Panc1 (cell line): ENCODE measurements at regions not wholly inside any gene's neighbourhood (a gene's known extent, or its start where the extent isn't known, plus 50 kb on each side); places are given as distances from the start of the nearest gene placed in this dataset.

Experiments used
- SIN3A ChIP-seq: IDR thresholded peaks from 2 replicates; pipeline ENCODE4 v1.6.1; 2012; ENCODE audit warnings: low read depth, mild to moderate bottlenecking, low read length, moderate library complexity, borderline replicate concordance; ENCODE audit not compliant: insufficient read depth
- TCF7L2 ChIP-seq: IDR thresholded peaks from 2 replicates; pipeline ENCODE4 v1.6.1; 2011; ENCODE audit warnings: mild to moderate bottlenecking, low read depth, low read length, inconsistent platforms
- TF ChIP-seq, protein P1 (sequence below): fragments of 450-650 bp; IDR thresholded peaks from 2 replicates; pipeline ENCODE4 v1.5.1; 2017; ENCODE audit warnings: mild to moderate bottlenecking
- TF ChIP-seq, protein P2 (sequence below), 2 experiments: IDR thresholded peaks; 2 replicates each; pipeline ENCODE4 v1.6.1; 2011 to 2012; ENCODE audit warnings: low read depth in 2 of 2, control low read depth in 1 of 2, low read length in 1 of 2, mild to moderate bottlenecking in 1 of 2, moderate library complexity in 1 of 2; ENCODE audit not compliant: insufficient read depth in 1 of 2

DNA sequence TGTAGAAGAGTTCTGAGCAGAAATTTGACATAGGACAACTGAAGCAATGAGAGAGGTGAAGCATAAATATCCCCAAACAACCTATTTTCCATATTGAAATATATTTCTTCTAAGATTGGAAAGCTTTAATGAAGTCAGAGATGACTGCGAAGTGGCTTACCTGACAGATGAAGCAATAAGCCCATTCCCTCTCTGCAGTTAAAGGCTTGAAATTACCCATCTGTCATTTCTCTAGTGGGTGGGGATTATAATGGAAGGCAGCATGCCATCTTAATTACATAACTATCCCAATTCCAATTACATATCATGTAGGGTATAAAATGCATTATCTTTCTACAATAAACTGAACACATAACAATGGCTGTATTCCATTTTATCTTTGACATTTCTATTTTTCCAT, 1070.5 kb downstream of the SI start:
- TF ChIP-seq, protein P1, sequence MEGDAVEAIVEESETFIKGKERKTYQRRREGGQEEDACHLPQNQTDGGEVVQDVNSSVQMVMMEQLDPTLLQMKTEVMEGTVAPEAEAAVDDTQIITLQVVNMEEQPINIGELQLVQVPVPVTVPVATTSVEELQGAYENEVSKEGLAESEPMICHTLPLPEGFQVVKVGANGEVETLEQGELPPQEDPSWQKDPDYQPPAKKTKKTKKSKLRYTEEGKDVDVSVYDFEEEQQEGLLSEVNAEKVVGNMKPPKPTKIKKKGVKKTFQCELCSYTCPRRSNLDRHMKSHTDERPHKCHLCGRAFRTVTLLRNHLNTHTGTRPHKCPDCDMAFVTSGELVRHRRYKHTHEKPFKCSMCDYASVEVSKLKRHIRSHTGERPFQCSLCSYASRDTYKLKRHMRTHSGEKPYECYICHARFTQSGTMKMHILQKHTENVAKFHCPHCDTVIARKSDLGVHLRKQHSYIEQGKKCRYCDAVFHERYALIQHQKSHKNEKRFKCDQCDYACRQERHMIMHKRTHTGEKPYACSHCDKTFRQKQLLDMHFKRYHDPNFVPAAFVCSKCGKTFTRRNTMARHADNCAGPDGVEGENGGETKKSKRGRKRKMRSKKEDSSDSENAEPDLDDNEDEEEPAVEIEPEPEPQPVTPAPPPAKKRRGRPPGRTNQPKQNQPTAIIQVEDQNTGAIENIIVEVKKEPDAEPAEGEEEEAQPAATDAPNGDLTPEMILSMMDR: no peak
- no peak for TF ChIP-seq SIN3A
- TF ChIP-seq, protein P2, sequence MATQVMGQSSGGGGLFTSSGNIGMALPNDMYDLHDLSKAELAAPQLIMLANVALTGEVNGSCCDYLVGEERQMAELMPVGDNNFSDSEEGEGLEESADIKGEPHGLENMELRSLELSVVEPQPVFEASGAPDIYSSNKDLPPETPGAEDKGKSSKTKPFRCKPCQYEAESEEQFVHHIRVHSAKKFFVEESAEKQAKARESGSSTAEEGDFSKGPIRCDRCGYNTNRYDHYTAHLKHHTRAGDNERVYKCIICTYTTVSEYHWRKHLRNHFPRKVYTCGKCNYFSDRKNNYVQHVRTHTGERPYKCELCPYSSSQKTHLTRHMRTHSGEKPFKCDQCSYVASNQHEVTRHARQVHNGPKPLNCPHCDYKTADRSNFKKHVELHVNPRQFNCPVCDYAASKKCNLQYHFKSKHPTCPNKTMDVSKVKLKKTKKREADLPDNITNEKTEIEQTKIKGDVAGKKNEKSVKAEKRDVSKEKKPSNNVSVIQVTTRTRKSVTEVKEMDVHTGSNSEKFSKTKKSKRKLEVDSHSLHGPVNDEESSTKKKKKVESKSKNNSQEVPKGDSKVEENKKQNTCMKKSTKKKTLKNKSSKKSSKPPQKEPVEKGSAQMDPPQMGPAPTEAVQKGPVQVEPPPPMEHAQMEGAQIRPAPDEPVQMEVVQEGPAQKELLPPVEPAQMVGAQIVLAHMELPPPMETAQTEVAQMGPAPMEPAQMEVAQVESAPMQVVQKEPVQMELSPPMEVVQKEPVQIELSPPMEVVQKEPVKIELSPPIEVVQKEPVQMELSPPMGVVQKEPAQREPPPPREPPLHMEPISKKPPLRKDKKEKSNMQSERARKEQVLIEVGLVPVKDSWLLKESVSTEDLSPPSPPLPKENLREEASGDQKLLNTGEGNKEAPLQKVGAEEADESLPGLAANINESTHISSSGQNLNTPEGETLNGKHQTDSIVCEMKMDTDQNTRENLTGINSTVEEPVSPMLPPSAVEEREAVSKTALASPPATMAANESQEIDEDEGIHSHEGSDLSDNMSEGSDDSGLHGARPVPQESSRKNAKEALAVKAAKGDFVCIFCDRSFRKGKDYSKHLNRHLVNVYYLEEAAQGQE (IDR thresholded peaks at IDR 0.05; ENCODE audit: insufficient read depth in 1 of 2, low read depth in 2 of 2, low read length in 1 of 2): no peak
- no peak for TF ChIP-seq TCF7L2
